A673 (cell line): ENCODE measurements at regions not wholly inside any gene's neighbourhood (a gene's known extent, or its start where the extent isn't known, plus 50 kb on each side); places are given as distances from the start of the nearest gene placed in this dataset.

ENCODE experiments used
- BruUV-seq: library from RNA; stranded (reverse); fragments of 400-500 nt; replicated peaks from 2 replicates; lab custom pipeline; 2021; lab: Mats Ljungman, UMichigan
- CTCF ChIA-PET: fragments of 300-600 bp; sonication (Branson Sonifier 250); formaldehyde crosslinking; loops from one replicate; lab custom pipeline; 2022; ENCODE audit warnings: antibody characterized with exemption; lab: Charles Lee
- POLR2A ChIA-PET: fragments of 300-600 bp; sonication (Branson Sonifier 250); formaldehyde crosslinking; loops from one replicate; lab custom pipeline; 2022; ENCODE audit warnings: antibody characterized with exemption; ENCODE audit not compliant: low non-redundant PET; lab: Charles Lee
- DNase-seq: peaks from one replicate; pipeline ENCODE4 v3.0.0-alpha.2; 2015; ENCODE audit warnings: low spot score
- H3K27ac ChIP-seq: fragments of 200-600 bp; sonication (generic); 2 replicates; pipeline ENCODE4 v1.5.1; 2016; ENCODE audit warnings: mixed run types, low read depth, mild to moderate bottlenecking, mixed read lengths, antibody characterized with exemption, low read length; ENCODE audit not compliant: poor library complexity, severe bottlenecking
- H3K27me3 ChIP-seq: fragments of 200-600 bp; sonication (generic); replicated peaks from 2 replicates; pipeline ENCODE4 v1.6.1; 2017; ENCODE audit warnings: mixed run types, low read depth, mild to moderate bottlenecking, mixed read lengths, antibody characterized with exemption, low read length; ENCODE audit not compliant: insufficient read depth, poor library complexity
- H3K36me3 ChIP-seq: fragments of 200-600 bp; sonication (generic); 2 replicates; pipeline ENCODE4 v1.6.1; 2016; ENCODE audit warnings: mixed run types, mild to moderate bottlenecking, mixed read lengths, antibody characterized with exemption, low read length; ENCODE audit not compliant: insufficient read depth, poor library complexity, severe bottlenecking
- H3K4me1 ChIP-seq: fragments of 200-600 bp; sonication (generic); 2 replicates; pipeline ENCODE4 v1.6.1; 2017; ENCODE audit warnings: mixed run types, mild to moderate bottlenecking, mixed read lengths, antibody characterized with exemption, low read length; ENCODE audit not compliant: insufficient read depth, poor library complexity, severe bottlenecking
- H3K4me3 ChIP-seq: fragments of 200-600 bp; sonication (generic); 2 replicates; pipeline ENCODE4 v1.5.1; 2016; ENCODE audit warnings: low read depth, mixed run types, mild to moderate bottlenecking, mixed read lengths, low read length; ENCODE audit not compliant: poor library complexity, severe bottlenecking
- H3K9me3 ChIP-seq: fragments of 200-600 bp; sonication (generic); 2 replicates; pipeline ENCODE4 v1.6.1; 2016; ENCODE audit warnings: mixed run types, low read depth, mild to moderate bottlenecking, mixed read lengths, antibody characterized with exemption, low read length; ENCODE audit not compliant: poor library complexity, severe bottlenecking
- EZH2 ChIP-seq: fragments of 200-600 bp; sonication (generic); IDR thresholded peaks from 2 replicates; pipeline ENCODE4 v1.6.1; 2017; ENCODE audit warnings: borderline replicate concordance, low read depth, mild to moderate bottlenecking, mixed read lengths, antibody characterized with exemption, low read length; ENCODE audit not compliant: poor library complexity, severe bottlenecking
- intact Hi-C: fragments of 100-400 bp; cut with micrococcal nuclease; formaldehyde crosslinking; loops from one replicate; pipeline ENCODE4 v1.10.0; 2022; ENCODE audit not compliant: unreplicated experiment
- TF ChIP-seq, protein P1 (sequence below): fragments of 300-800, 200-600 bp; sonication (generic); conservative IDR thresholded peaks from 2 replicates; pipeline ENCODE4 v1.5.1; 2017; ENCODE audit warnings: low read depth, mild to moderate bottlenecking, antibody characterized with exemption, low read length, moderate library complexity, mixed read lengths

DNA sequence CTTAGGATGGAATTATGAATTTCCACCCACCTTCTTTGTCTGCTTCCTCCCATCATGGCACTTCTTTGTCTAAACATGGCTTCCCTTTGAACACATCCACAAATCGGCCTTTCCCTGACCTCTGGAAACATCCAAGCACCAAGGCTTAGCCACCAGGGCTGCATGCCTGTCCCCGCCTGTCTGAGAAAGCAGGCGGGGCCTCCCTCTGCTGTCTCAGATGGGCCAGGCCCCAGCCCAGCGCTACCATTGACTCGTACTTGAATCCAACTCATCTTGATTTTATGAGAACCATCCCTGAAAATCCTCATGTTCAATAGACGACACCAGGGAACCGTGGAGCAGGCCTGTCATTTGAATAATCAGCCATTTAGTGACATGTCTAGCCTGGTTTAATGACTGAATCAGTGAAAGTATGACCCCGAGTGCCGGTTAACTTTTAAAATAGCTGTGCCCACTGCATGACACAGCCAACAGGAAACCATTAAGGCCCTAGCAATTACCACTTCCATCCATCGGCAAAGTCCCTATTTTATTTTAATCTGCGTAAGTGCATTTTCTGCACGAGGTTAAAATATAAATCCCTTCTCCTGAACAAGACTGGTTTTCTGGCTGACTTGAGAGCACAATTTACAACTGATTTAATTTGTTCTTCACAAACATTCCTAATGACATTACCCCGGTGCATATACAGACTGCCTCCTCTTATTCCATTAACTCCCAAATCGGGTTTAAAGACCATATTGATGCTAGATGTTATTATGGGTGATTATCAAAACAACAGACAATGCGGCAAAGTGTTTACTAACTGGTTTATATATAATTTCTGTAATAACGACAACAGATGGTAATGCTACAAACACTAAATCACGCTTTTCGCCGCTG lies 194.7 kb downstream of the BUB3 start:
- ChIA-PET POLR2A (no interaction called here), CTCF (no interaction called here)
- DNase-seq: no peak
- no peaks in the 10 kb centered on the region for H3K4me1 ChIP-seq
- no peak overlapping the region for H3K27ac ChIP-seq
- H3K27me3 ChIP-seq: no peaks in the 10 kb centered on the region
- no peak overlapping the region for H3K4me3 ChIP-seq
- intact Hi-C loops: no loop called here
- no peaks in the 10 kb centered on the region for H3K36me3 ChIP-seq
- no TSS peak for BruUV-seq
- TF ChIP-seq, protein P1, sequence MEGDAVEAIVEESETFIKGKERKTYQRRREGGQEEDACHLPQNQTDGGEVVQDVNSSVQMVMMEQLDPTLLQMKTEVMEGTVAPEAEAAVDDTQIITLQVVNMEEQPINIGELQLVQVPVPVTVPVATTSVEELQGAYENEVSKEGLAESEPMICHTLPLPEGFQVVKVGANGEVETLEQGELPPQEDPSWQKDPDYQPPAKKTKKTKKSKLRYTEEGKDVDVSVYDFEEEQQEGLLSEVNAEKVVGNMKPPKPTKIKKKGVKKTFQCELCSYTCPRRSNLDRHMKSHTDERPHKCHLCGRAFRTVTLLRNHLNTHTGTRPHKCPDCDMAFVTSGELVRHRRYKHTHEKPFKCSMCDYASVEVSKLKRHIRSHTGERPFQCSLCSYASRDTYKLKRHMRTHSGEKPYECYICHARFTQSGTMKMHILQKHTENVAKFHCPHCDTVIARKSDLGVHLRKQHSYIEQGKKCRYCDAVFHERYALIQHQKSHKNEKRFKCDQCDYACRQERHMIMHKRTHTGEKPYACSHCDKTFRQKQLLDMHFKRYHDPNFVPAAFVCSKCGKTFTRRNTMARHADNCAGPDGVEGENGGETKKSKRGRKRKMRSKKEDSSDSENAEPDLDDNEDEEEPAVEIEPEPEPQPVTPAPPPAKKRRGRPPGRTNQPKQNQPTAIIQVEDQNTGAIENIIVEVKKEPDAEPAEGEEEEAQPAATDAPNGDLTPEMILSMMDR: no peak
- TF ChIP-seq EZH2: no peak
- H3K9me3 ChIP-seq: no peaks in the 10 kb centered on the region

DNA sequence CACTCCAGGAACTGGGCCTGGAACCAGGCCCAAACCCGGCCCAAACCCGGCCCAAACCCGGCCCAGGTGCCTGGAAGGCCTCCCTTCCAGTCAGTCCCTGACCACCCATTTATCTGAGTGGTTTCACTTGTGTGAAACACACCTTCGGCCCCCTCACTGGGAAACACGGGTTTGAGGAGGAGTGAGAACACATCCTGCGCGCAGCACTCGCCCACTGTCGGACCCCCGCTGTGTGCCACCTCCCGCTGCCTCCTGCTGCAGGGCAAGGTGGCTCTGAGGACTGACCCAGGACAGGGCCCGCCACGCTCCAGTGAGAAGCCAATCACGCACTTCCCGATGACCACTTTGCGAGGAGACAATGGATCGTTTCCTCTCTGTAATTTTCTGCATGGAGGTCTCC lies 197.5 kb downstream of the BUB3 start:
- DNase-seq: no peak
- BruUV-seq: no TSS peak
- ChIA-PET POLR2A (no interaction called here), CTCF (no interaction called here)
- no peaks in the 10 kb centered on the region for H3K4me1 ChIP-seq
- no peak overlapping the region for H3K4me3 ChIP-seq
- intact Hi-C loops: no loop called here
- H3K36me3 ChIP-seq: no peaks in the 10 kb centered on the region
- H3K27ac ChIP-seq: no peak overlapping the region
- no peaks in the 10 kb centered on the region for H3K27me3 ChIP-seq
- TF ChIP-seq, protein P1: no peak
- TF ChIP-seq EZH2: no peak
- H3K9me3 ChIP-seq: no peaks in the 10 kb centered on the region

DNA sequence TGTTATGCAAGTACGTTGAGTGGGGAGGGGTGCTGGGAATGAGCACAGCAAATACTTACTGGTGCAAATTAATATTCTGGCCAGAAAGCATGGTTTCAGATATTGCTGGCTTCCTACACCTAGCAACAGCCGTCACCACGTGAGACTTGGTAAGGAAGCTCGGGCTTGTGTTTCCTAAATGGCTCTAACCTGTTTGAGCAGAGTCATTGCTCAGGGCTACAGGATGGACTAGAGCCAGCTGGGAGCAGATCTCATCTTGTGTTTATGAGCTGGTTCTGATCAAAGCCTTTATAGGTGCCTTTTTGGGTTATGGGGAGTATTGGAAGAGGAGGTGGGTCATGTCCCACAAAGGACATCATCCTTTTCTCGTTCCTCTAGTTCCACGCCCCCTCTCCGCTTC lies 200.3 kb downstream of the BUB3 start:
- Histone ChIP-seq H3K27ac (no peak overlapping the region), H3K9me3 (no peaks in the 10 kb centered on the region), H3K27me3 (no peaks in the 10 kb centered on the region), H3K4me1 (no peaks in the 10 kb centered on the region), H3K4me3 (no peak overlapping the region), H3K36me3 (no peaks in the 10 kb centered on the region)
- CTCF ChIA-PET: no interaction called here
- no TSS peak for BruUV-seq
- TF ChIP-seq, protein P1: no peak
- TF ChIP-seq EZH2: no peak
- DNase-seq: no peak
- POLR2A ChIA-PET: no interaction called here
- intact Hi-C loops: no loop called here
